ENCODE measurements at regions not wholly inside any gene's neighbourhood (a gene's known extent, or its start where the extent isn't known, plus 50 kb on each side); places are given as distances from the start of the nearest gene placed in this dataset.

DNA sequence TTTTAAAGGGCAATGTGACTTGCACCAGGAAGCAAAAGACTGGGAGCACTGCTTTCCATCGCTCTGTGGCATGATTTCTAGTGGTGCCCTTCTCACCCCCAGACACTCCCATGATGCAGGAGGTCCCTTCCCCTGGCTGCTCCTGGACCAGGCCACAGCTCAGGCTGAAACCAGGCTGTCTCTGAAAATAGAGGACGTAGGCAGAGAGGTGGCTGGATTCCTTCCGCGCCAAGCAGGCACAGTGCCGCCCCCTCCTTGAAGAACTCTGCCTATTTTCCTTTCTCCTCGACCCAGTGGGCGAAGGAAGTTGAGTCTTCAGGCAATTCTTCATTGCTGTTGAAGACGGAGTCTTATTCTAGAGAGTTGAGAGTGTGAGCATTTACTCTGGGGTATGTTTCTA lies 489.4 kb upstream of the TBL1XR1 start:
- H2BK5ac ChIP-seq (ENCODE audit: low read depth, low read length) = no peak overlapping the region
- H3K9ac ChIP-seq (replicated peaks in 1 of 4; ENCODE audit: extremely low read depth in 1 of 4, low read depth in 3 of 4, low read length in 3 of 4) = no peak overlapping the region
- H3K79me1 ChIP-seq (ENCODE audit: low read depth, low read length) = no peaks in the 10 kb centered on the region
- no peak for DNase-seq (ENCODE audit: low read depth in 1 of 2, low spot score in 2 of 2)
- no peaks in the 10 kb centered on the region for H3K27me3 ChIP-seq (replicated peaks in 1 of 4; ENCODE audit: control insufficient read depth in 3 of 4, extremely low read depth in 1 of 4, insufficient read depth in 3 of 4, low read length in 3 of 4)
- H4K91ac ChIP-seq (replicated peaks; ENCODE audit: insufficient read length, low read length) = no peak overlapping the region
- H4K5ac ChIP-seq (ENCODE audit: insufficient read length, low read depth, low read length) = no peak overlapping the region
- no peak overlapping the region for H2AK5ac ChIP-seq (ENCODE audit: low read depth, low read length)
- no peak overlapping the region for H2BK120ac ChIP-seq (replicated peaks; ENCODE audit: low read depth, low read length)
- no peak overlapping the region for H3K56ac ChIP-seq (replicated peaks; ENCODE audit: insufficient read length, low read depth, low read length)
- H3K27ac ChIP-seq (ENCODE audit: low read depth, low read length) = no peak overlapping the region
- no peaks in the 10 kb centered on the region for H3K36me3 ChIP-seq (ENCODE audit: control insufficient read depth in 2 of 4, insufficient read depth in 4 of 4, low read length in 3 of 4)
- FAIRE-seq = no peak
- no peak overlapping the region for H2BK20ac ChIP-seq (ENCODE audit: low read length)
- H4K20me1 ChIP-seq (replicated peaks in 1 of 2; ENCODE audit: control insufficient read depth in 1 of 2, insufficient read depth in 2 of 2, low read length in 2 of 2) = no peaks in the 10 kb centered on the region
- H3K4me1 ChIP-seq (replicated peaks in 1 of 4; ENCODE audit: control insufficient read depth in 3 of 4, insufficient read depth in 4 of 4, low read length in 3 of 4) = peaks cover 0 to 5% (median 0%) of the 10 kb centered on the region in 4 experiments; a peak in 2 of 7 replicates
- H4K8ac ChIP-seq (ENCODE audit: extremely low read depth, insufficient read depth, low read length) = no peak overlapping the region
- 0 out of 2 replicates have a peak overlapping the region, but pooled peaks have one; percentile 16 for H2AFZ ChIP-seq (ENCODE audit: low read length)
- POLR2A ChIA-PET (ENCODE audit: partially characterized antibody) = no interaction called here
- H2BK15ac ChIP-seq (ENCODE audit: low read length) = no peak overlapping the region
- CTCF ChIA-PET (ENCODE audit: partially characterized antibody) = interaction anchor here (0.6 kb wide), 1 partner anchor 221 kb away, joined by 3 read pairs; no protein-coding TSS in a partner anchor
- no peak overlapping the region for H3K4me2 ChIP-seq (ENCODE audit: insufficient read depth in 1 of 2, low read depth in 2 of 2, low read length in 2 of 2)
- H3K23ac ChIP-seq (ENCODE audit: insufficient read length) = no peak overlapping the region
- no peak overlapping the region for H2BK12ac ChIP-seq (ENCODE audit: low read depth, low read length)
- no peak overlapping the region for H3K4me3 ChIP-seq (ENCODE audit: extremely low read depth in 1 of 4, insufficient read depth in 2 of 4, low read depth in 3 of 4, low read length in 4 of 4)
- no peaks in the 10 kb centered on the region for H3K9me3 ChIP-seq (ENCODE audit: insufficient read depth in 2 of 2, low read depth in 1 of 2, low read length in 1 of 2)
- no peaks in the 10 kb centered on the region for H3K23me2 ChIP-seq (ENCODE audit: low read depth, low read length)
- H3K79me2 ChIP-seq (ENCODE audit: control insufficient read depth in 1 of 2, insufficient read depth in 2 of 2, low read length in 2 of 2) = no peaks in the 10 kb centered on the region
- no peak overlapping the region for H3K18ac ChIP-seq (ENCODE audit: extremely low read depth, low read length)
- WGBS, 2 experiments (ENCODE audit: extremely low coverage in 1 of 2, insufficient coverage in 1 of 2, insufficient read length in 1 of 2, insufficient replicate concordance in 2 of 2, low coverage in 1 of 2, low lambda C conversion rate in 2 of 2, missing lambda C conversion rate in 1 of 2) = 88% methylated on average over 5 of the region's 8 CpGs; no CpG with 5 or more reads in 1 of the 2 experiments
- no peak overlapping the region for H3K4ac ChIP-seq (replicated peaks; ENCODE audit: insufficient read length, low read depth, low read length)
- no peak overlapping the region for H3K14ac ChIP-seq (ENCODE audit: insufficient read length)
- TF ChIP-seq POU5F1 (IDR thresholded peaks at IDR 0.05; ENCODE audit: low read depth, low read length) (no peak), ASH2L (IDR thresholded peaks at IDR 0.05; ENCODE audit: low read length) (no peak), SP4 (IDR thresholded peaks at IDR 0.05; ENCODE audit: low read length) (no peak)
- TF ChIP-seq, protein P1, sequence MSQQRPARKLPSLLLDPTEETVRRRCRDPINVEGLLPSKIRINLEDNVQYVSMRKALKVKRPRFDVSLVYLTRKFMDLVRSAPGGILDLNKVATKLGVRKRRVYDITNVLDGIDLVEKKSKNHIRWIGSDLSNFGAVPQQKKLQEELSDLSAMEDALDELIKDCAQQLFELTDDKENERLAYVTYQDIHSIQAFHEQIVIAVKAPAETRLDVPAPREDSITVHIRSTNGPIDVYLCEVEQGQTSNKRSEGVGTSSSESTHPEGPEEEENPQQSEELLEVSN (IDR thresholded peaks at IDR 0.05) = no peak
